Left renal cortex interstitium (tissue), 4 donors: ENCODE measurements at regions not wholly inside any gene's neighbourhood (a gene's known extent, or its start where the extent isn't known, plus 50 kb on each side); places are given as distances from the start of the nearest gene placed in this dataset.
A peak's percentile ranks its signal among the peaks of the same experiment; 100 is the strongest.
"Not testable (repeated sequence)": the region's sequence is repeated elsewhere in the genome, so short reads cannot be mapped to it uniquely, and the experiment has no call there.

Source experiments
- DNase-seq, 4 donors: peaks; one replicate each; pipeline ENCODE4 v3.0.0-alpha.2; 2013; ENCODE audit warnings: low read depth in 4 of 4, low spot score in 2 of 4, missing footprints in 1 of 4

- no peak for DNase-seq
These were observed 126.9 kb upstream of the ANKH start for GRCh38 chr5:14998491-14998890.

GRCh38 chr5:14996997-14997396 is 125.4 kb upstream of the ANKH start:
- no peak for DNase-seq

- DNase-seq: no peak
These were observed 123.7 kb upstream of the ANKH start for GRCh38 chr5:14995229-14995628.

GRCh38 chr5:14993459-14994133 is 122.0 kb upstream of the ANKH start:
- DNase-seq: not testable (repeated sequence)

GRCh38 chr5:14992751-14993458 is 121.3 kb upstream of the ANKH start:
- not testable (repeated sequence) for DNase-seq

GRCh38 chr5:14988223-14988622 is 116.6 kb upstream of the ANKH start:
- DNase-seq: no peak

- DNase-seq: no peak
These were observed 114.8 kb upstream of the ANKH start for GRCh38 chr5:14986413-14986812.

GRCh38 chr5:14983666-14984441 is 112.3 kb upstream of the ANKH start:
- DNase-seq: no peak

- DNase-seq: no peak
These were observed 109.1 kb upstream of the ANKH start for GRCh38 chr5:14980698-14981097.

GRCh38 chr5:14977058-14977685 is 105.6 kb upstream of the ANKH start:
- DNase-seq: no peak

GRCh38 chr5:14976486-14976885 is 104.9 kb upstream of the ANKH start:
- DNase-seq: peak in 1 of 4 donors; percentile 19

- DNase-seq: no peak
These were observed 100.3 kb upstream of the ANKH start for GRCh38 chr5:14971873-14972272.

- DNase-seq: no peak
These were observed 97.2 kb upstream of the ANKH start for GRCh38 chr5:14968796-14969195.

GRCh38 chr5:14967166-14967565 is 95.6 kb upstream of the ANKH start:
- DNase-seq: no peak

- DNase-seq: no peak
These were observed 94.2 kb upstream of the ANKH start for GRCh38 chr5:14965815-14966214.

- no peak for DNase-seq
These were observed 91.0 kb upstream of the ANKH start for GRCh38 chr5:14962604-14963003.

- DNase-seq: no peak
These were observed 88.5 kb upstream of the ANKH start for GRCh38 chr5:14960120-14960462.

- no peak for DNase-seq
These were observed 88.0 kb upstream of the ANKH start for GRCh38 chr5:14959399-14960119.

- no peak for DNase-seq
These were observed 86.6 kb upstream of the ANKH start for GRCh38 chr5:14958188-14958587.

GRCh38 chr5:14956423-14957046 is 85.0 kb upstream of the ANKH start:
- DNase-seq: no peak
